ENCODE measurements at regions not wholly inside any gene's neighbourhood (a gene's known extent, or its start where the extent isn't known, plus 50 kb on each side); places are given as distances from the start of the nearest gene placed in this dataset.

- DNase-seq (ENCODE audit: low spot score), result no peak
Observed at GRCh38 chr16:79713609-79714309, 113.2 kb upstream of the MAF start.

- DNase-seq (ENCODE audit: low spot score), result no peak
Observed at GRCh38 chr16:79712276-79712675, 111.7 kb upstream of the MAF start.

GRCh38 chr16:79707876-79708275 lies 107.3 kb upstream of the MAF start:
- DNase-seq (ENCODE audit: low spot score), result no peak

GRCh38 chr16:79703066-79703465 lies 102.5 kb upstream of the MAF start:
- DNase-seq (ENCODE audit: low spot score), result no peak

DNA sequence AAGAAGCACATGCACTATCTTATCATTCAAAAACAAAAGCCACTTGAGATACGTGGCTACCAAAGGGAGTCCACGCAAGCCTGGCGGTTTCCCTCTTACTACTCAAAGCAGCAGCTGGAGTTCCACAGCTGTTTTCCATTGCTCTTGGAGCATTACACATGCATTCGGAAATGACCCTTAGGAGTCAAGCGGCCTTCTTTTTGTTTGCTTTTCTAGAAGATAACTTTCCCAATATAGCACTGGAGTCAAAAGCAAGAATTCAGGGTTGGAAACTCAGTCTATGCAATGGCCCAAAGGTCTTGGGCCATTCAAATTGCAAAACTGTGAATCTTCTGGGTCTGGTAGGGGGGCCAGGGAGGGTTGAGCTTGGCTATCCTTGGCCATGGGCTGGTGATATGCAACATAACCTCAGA lies 97.8 kb upstream of the MAF start:
- no peak for DNase-seq (ENCODE audit: low spot score)

DNA sequence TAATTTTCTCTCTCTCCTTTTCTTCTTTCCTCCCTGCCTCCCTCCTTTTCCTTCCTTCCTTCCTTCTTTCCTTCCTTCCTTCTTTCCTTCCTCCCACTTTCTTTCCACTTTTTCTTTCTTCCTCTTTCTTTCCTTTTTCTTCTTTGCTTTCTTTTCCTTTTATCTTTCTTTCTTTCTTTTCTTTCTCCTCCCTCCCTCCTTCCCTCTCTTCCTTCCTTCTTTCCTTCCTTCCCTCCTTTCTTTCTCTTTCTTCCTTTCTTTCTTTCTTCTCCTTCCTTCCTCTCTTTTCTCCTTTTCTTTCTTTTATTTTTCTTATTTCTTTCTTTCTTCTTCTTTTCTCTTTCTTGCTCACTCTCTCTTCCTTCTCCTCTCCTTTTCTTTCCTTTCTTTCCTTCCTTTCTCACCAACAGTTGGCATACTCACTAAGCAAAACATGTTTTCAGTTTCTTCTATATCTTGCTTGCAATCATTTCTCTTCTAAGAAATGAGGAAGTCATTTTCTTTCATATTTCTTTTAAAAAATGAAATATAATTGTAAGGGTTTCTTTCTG lies 97.1 kb upstream of the MAF start:
- no peak for DNase-seq (ENCODE audit: low spot score)

GRCh38 chr16:79691007-79691406 lies 90.5 kb upstream of the MAF start:
- DNase-seq (ENCODE audit: low spot score), result no peak

DNA sequence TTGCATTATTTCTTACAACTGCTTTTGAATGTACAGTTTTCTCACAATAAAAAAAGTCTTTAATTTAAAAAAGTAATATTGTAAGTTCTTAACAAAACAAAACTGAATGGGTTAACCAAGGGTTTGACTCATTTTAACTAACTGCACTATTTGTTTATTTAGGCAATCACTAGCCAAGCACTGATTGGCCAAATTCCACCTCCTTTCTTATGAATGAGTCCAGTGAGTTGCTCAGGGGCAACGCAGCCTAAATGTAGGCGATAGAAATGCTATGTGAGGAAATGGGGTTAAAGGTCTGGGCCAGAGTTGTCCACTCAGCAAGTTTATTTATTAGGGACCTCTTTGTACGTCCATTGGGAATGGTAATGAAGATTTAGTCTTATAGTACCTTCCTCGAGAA lies 89.6 kb upstream of the MAF start:
- DNase-seq (ENCODE audit: low spot score), result no peak

DNA sequence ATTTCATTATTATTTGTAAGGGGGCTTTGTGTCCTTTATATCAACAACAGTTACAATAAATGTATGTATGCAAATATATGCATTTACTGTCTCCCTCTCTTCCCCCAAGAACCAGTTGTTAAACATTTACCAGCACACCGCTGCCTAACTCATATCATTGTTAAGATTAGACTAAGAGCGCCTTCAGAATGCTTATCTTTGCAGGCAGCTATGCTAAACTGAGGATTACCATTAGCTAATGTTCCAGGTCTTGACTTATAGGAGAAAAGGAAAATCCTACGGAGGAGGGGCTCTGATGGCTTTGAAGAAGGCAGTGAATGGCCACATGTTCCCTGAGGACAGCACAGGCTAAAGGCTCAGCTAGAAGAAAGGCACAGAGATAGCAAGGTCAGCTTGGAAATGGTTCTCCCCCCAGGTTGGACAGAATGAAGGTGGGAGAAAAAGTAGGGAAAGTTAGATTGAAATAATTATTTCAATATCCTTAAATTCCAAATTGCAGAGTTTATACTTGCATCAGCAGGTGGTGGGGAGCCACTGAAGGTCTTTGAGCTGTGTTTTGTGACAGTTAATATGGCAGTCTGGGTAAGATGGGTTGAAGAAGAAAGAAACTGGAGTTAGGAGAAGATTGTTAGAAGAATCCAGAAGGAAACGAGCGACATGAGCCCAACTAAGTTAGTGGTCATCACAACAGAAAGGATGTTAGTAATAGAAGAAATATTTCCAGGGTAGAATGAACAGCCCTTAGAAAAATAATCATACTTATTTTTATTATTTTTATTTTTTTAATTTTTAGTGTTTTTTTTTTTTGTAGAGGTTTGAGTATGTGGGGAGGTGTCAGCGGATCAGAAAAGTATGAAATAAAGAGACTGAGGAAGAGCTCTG lies 87.0 kb upstream of the MAF start:
- no peak for DNase-seq (ENCODE audit: low spot score)

GRCh38 chr16:79685871-79686270 lies 85.3 kb upstream of the MAF start:
- DNase-seq (ENCODE audit: low spot score), result no peak

DNA sequence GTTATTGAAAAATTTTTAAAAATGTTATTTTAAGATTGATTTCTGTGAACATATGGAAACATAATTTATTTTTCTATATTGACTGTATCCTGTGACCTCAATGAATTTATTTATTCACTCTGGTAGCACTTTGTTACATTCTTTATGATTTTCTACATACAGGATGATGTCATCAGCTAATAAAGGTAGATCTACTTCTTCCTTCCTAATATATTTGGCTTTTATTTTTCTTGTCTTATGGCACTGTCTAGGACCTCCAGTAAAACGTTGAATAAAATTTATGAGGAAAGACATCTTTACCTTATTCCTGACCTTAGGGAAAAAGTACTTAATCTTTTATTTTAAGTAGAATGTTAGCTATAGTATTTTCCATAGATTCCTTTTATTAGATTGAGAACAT lies 78.8 kb upstream of the MAF start:
- no peak for DNase-seq (ENCODE audit: low spot score)

- no peak for DNase-seq (ENCODE audit: low spot score)
Observed at GRCh38 chr16:79677799-79678530, 77.4 kb upstream of the MAF start.

DNA sequence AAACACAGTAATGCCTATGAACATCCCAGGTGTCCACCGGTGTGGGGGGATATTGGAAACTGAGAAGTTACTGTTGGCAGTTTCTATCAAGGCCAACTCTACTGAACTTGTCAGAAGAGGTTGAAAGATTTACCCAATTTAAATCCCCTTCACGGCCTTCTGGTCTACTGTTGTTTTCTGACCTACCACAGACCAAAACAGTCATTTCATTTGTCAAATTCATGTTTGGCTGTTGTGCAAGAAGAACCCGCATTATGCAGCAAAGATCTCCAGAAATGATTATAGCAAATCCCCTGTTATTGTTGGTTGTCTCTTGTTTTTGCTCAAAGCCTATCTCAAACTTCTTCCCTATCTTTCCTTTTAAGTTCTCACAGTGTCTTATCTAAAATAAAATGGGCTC lies 73.1 kb upstream of the MAF start:
- DNase-seq (ENCODE audit: low spot score), result no peak

- DNase-seq (ENCODE audit: low spot score), result no peak
Observed at GRCh38 chr16:79672524-79672923, 72.0 kb upstream of the MAF start.

- DNase-seq (ENCODE audit: low spot score), result no peak
Observed at GRCh38 chr16:79668502-79668901, 68.0 kb upstream of the MAF start.

- DNase-seq (ENCODE audit: low spot score), result no peak
Observed at GRCh38 chr16:79665970-79666369, 65.4 kb upstream of the MAF start.

DNA sequence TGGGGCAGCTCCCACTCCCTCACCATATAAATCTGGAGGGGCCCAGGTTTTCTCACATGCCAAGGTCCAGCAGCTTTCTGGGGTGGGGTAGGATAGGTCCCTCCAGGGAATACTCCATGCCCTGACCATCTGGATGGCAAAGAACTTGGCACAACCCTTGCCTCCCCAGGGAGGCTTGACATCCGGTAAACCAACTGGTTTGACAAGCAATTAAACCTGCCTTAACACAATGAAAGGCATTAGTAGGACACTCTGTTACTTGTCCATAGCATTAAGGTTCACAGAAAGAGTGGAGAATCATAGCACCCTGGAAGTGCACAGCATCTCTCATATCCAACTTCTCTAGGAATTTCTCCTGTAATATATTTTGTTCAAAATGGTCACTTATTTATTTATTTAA lies 63.9 kb upstream of the MAF start:
- no peak for DNase-seq (ENCODE audit: low spot score)

- DNase-seq (ENCODE audit: low spot score), result no peak
Observed at GRCh38 chr16:79662669-79663313, 62.3 kb upstream of the MAF start.

DNA sequence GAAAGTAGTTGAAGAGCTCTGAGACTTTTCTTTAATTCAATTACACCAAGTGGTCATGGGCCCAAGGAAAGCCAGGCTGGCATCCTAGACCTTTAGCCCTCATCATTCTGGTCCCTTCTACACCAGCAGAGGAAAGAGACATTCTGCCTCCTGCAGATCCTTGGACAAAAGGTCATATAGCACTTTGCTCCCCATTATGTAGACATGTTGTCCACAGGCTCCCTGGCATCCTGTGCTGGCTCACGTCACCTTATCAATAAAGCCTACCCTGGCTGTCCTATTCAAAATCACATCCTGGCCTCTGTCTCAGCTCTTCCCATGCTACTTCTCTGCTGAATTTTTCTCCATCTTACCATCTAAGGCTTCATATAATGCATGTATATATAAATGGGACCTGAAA lies 61.6 kb upstream of the MAF start:
- no peak for DNase-seq (ENCODE audit: low spot score)

- no peak for DNase-seq (ENCODE audit: low spot score)
Observed at GRCh38 chr16:79661578-79661977, 61.0 kb upstream of the MAF start.

GRCh38 chr16:79659344-79659743 lies 58.8 kb upstream of the MAF start:
- DNase-seq (ENCODE audit: low spot score), result no peak

All from CD4-positive, alpha-beta T cell treated with Interleukin-6 at 100 ng/mL for 8 hours (primary cell).